ENCODE measurements at regions not wholly inside any gene's neighbourhood (a gene's known extent, or its start where the extent isn't known, plus 50 kb on each side); places are given as distances from the start of the nearest gene placed in this dataset.

- no peak for DNase-seq
Observed at GRCh38 chr18:77985526-77986281, 736.1 kb downstream of the GALR1 start.

- DNase-seq = no peak
Observed at GRCh38 chr18:77990131-77990530, 740.5 kb downstream of the GALR1 start.

GRCh38 chr18:77990901-77991300 is 741.3 kb downstream of the GALR1 start:
- no peak for DNase-seq

- DNase-seq = no peak
Observed at GRCh38 chr18:77992057-77992456, 742.4 kb downstream of the GALR1 start.

- no peak for DNase-seq
Observed at GRCh38 chr18:77993188-77993981, 743.7 kb downstream of the GALR1 start.

GRCh38 chr18:77995593-77995992 is 745.9 kb downstream of the GALR1 start:
- DNase-seq = no peak

GRCh38 chr18:77996737-77997136 is 747.1 kb downstream of the GALR1 start:
- no peak for DNase-seq

GRCh38 chr18:78001811-78002210 is 752.2 kb downstream of the GALR1 start:
- no peak for DNase-seq

GRCh38 chr18:78006006-78006773 is 756.5 kb downstream of the GALR1 start:
- no peak for DNase-seq

GRCh38 chr18:78006774-78007260 is 757.2 kb downstream of the GALR1 start:
- DNase-seq = peak; percentile 20

GRCh38 chr18:78010363-78010762 is 760.7 kb downstream of the GALR1 start:
- no peak for DNase-seq

- DNase-seq = no peak
Observed at GRCh38 chr18:78017869-78018268, 768.2 kb downstream of the GALR1 start.

- no peak for DNase-seq
Observed at GRCh38 chr18:78021196-78021595, 771.5 kb downstream of the GALR1 start.

GRCh38 chr18:78031589-78031988 is 781.9 kb downstream of the GALR1 start:
- DNase-seq = no peak

GRCh38 chr18:78031991-78032390 is 782.3 kb downstream of the GALR1 start:
- DNase-seq = no peak

- no peak for DNase-seq
Observed at GRCh38 chr18:78032574-78032973, 782.9 kb downstream of the GALR1 start.

- no peak for DNase-seq
Observed at GRCh38 chr18:78034755-78035154, 785.1 kb downstream of the GALR1 start.

- no peak for DNase-seq
Observed at GRCh38 chr18:78041218-78041617, 791.6 kb downstream of the GALR1 start.

- DNase-seq = no peak
Observed at GRCh38 chr18:78046631-78047030, 797.0 kb downstream of the GALR1 start.

- no peak for DNase-seq
Observed at GRCh38 chr18:78049281-78049680, 799.6 kb downstream of the GALR1 start.

GRCh38 chr18:78054801-78055200 is 805.2 kb downstream of the GALR1 start:
- no peak for DNase-seq

- no peak for DNase-seq
Observed at GRCh38 chr18:78056011-78056410, 806.4 kb downstream of the GALR1 start.

Measured in renal pelvis (tissue), 1 donor.